ENCODE measurements at regions not wholly inside any gene's neighbourhood (a gene's known extent, or its start where the extent isn't known, plus 50 kb on each side); places are given as distances from the start of the nearest gene placed in this dataset.

- TF ChIP-seq CTCF (IDR thresholded peaks at IDR 0.05 in 8 of 11, conservative IDR thresholded peaks at IDR 0.05 in 3 of 11) (peak in 5 of 11 experiments; percentile 10 to 64 (median 42)), POLR2A (IDR thresholded peaks at IDR 0.05) (no peak)
Observed at GRCh38 chr10:44858017-44858371, 53.1 kb upstream of the TMEM72 start.

Data from spleen (tissue), 7 donors.